ENCODE measurements at regions not wholly inside any gene's neighbourhood (a gene's known extent, or its start where the extent isn't known, plus 50 kb on each side); places are given as distances from the start of the nearest gene placed in this dataset.

GRCh38 chr11:129300099-129300498, 75.5 kb upstream of the BARX2 start:
- H3K4me1 ChIP-seq (ENCODE audit: control insufficient read depth, insufficient read depth, low read length): peaks cover 5% of the 10 kb centered on the region; the same call in 1 of the 2 replicates
- ATAC-seq: no peak
- H3K4me3 ChIP-seq (ENCODE audit: low read depth in 2 of 2, low read length in 2 of 2): no peak overlapping the region
- TF ChIP-seq, protein P1, sequence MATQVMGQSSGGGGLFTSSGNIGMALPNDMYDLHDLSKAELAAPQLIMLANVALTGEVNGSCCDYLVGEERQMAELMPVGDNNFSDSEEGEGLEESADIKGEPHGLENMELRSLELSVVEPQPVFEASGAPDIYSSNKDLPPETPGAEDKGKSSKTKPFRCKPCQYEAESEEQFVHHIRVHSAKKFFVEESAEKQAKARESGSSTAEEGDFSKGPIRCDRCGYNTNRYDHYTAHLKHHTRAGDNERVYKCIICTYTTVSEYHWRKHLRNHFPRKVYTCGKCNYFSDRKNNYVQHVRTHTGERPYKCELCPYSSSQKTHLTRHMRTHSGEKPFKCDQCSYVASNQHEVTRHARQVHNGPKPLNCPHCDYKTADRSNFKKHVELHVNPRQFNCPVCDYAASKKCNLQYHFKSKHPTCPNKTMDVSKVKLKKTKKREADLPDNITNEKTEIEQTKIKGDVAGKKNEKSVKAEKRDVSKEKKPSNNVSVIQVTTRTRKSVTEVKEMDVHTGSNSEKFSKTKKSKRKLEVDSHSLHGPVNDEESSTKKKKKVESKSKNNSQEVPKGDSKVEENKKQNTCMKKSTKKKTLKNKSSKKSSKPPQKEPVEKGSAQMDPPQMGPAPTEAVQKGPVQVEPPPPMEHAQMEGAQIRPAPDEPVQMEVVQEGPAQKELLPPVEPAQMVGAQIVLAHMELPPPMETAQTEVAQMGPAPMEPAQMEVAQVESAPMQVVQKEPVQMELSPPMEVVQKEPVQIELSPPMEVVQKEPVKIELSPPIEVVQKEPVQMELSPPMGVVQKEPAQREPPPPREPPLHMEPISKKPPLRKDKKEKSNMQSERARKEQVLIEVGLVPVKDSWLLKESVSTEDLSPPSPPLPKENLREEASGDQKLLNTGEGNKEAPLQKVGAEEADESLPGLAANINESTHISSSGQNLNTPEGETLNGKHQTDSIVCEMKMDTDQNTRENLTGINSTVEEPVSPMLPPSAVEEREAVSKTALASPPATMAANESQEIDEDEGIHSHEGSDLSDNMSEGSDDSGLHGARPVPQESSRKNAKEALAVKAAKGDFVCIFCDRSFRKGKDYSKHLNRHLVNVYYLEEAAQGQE (IDR thresholded peaks at IDR 0.05; ENCODE audit: insufficient read depth in 1 of 2, low read depth in 2 of 2, low read length in 1 of 2): no peak
- TF ChIP-seq SIN3A (IDR thresholded peaks at IDR 0.05; ENCODE audit: borderline replicate concordance, insufficient read depth, low read depth, low read length): no peak
- TF ChIP-seq, protein P2, sequence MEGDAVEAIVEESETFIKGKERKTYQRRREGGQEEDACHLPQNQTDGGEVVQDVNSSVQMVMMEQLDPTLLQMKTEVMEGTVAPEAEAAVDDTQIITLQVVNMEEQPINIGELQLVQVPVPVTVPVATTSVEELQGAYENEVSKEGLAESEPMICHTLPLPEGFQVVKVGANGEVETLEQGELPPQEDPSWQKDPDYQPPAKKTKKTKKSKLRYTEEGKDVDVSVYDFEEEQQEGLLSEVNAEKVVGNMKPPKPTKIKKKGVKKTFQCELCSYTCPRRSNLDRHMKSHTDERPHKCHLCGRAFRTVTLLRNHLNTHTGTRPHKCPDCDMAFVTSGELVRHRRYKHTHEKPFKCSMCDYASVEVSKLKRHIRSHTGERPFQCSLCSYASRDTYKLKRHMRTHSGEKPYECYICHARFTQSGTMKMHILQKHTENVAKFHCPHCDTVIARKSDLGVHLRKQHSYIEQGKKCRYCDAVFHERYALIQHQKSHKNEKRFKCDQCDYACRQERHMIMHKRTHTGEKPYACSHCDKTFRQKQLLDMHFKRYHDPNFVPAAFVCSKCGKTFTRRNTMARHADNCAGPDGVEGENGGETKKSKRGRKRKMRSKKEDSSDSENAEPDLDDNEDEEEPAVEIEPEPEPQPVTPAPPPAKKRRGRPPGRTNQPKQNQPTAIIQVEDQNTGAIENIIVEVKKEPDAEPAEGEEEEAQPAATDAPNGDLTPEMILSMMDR (IDR thresholded peaks at IDR 0.05): no peak
- TF ChIP-seq TCF7L2 (IDR thresholded peaks at IDR 0.05; ENCODE audit: low read depth, low read length): no peak
- TF ChIP-seq POLR2AphosphoS5 (IDR thresholded peaks at IDR 0.05; ENCODE audit: low read depth, low read length): no peak
- intact Hi-C loops (cut with micrococcal nuclease; ENCODE audit: unreplicated experiment) (no loop called here), in situ Hi-C loops (cut with HindIII; ENCODE audit: low pct_unique_long_range_greater_than_20kb, low sequenced_read_pairs) (no loop called here)
- no peak overlapping the region for H3K27ac ChIP-seq (ENCODE audit: low read length)
- H3K9me3 ChIP-seq (ENCODE audit: control insufficient read depth, insufficient read depth, low read depth, low read length): no peaks in the 10 kb centered on the region
- no peak for DNase-seq (ENCODE audit: low read depth, low spot score)
- CTCF ChIA-PET: no interaction called here
- POLR2A ChIA-PET: no interaction called here
- no peaks in the 10 kb centered on the region for H3K27me3 ChIP-seq (ENCODE audit: control insufficient read depth, insufficient read depth, low read length)
- BruUV-seq (replicated peaks): no TSS peak
- H3K36me3 ChIP-seq (ENCODE audit: control insufficient read depth, insufficient read depth, low read length): no peaks in the 10 kb centered on the region

DNA sequence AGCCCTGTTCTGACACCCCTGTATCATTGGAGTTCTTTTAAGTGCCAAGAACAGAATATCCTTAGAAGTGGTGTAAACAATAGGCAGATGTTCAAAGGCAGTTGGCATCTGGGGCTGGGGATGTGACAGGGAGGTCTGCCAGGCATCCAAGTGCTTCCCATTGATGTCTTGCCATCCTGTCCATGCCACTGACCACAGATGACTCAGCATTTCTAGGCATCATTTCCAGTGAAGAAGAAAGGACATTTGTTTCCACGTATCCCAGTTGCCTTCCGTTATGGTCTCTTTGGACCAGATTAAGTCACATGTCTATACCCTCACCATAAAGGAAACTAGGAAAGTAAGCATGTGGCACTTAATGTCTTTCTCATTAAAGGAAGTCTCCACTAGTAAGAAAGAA, 76.7 kb upstream of the BARX2 start:
- Histone ChIP-seq H3K4me3 (ENCODE audit: low read depth in 2 of 2, low read length in 2 of 2) (no peak overlapping the region), H3K27me3 (ENCODE audit: control insufficient read depth, insufficient read depth, low read length) (no peaks in the 10 kb centered on the region), H3K9me3 (ENCODE audit: control insufficient read depth, insufficient read depth, low read depth, low read length) (no peaks in the 10 kb centered on the region), H3K27ac (ENCODE audit: low read length) (no peak overlapping the region), H3K36me3 (ENCODE audit: control insufficient read depth, insufficient read depth, low read length) (no peaks in the 10 kb centered on the region), H3K4me1 (ENCODE audit: control insufficient read depth, insufficient read depth, low read length) (peaks cover 5% of the 10 kb centered on the region; the same call in 1 of the 2 replicates)
- BruUV-seq (replicated peaks): no TSS peak
- in situ Hi-C loops (cut with HindIII; ENCODE audit: low pct_unique_long_range_greater_than_20kb, low sequenced_read_pairs) (no loop called here), intact Hi-C loops (cut with micrococcal nuclease; ENCODE audit: unreplicated experiment) (no loop called here)
- ATAC-seq (no peak), DNase-seq (ENCODE audit: low read depth, low spot score) (no peak)
- POLR2A ChIA-PET: no interaction called here
- CTCF ChIA-PET: no interaction called here
- TF ChIP-seq POLR2AphosphoS5 (IDR thresholded peaks at IDR 0.05; ENCODE audit: low read depth, low read length): no peak
- TF ChIP-seq, protein P2 (IDR thresholded peaks at IDR 0.05): no peak
- no peak for TF ChIP-seq SIN3A (IDR thresholded peaks at IDR 0.05; ENCODE audit: borderline replicate concordance, insufficient read depth, low read depth, low read length)
- TF ChIP-seq, protein P1 (IDR thresholded peaks at IDR 0.05; ENCODE audit: insufficient read depth in 1 of 2, low read depth in 2 of 2, low read length in 1 of 2): no peak
- TF ChIP-seq TCF7L2 (IDR thresholded peaks at IDR 0.05; ENCODE audit: low read depth, low read length): no peak
